Epithelial cell of proximal tubule (primary cell): ENCODE measurements at regions not wholly inside any gene's neighbourhood (a gene's known extent, or its start where the extent isn't known, plus 50 kb on each side); places are given as distances from the start of the nearest gene placed in this dataset.
"Not testable (repeated sequence)": the region's sequence is repeated elsewhere in the genome, so short reads cannot be mapped to it uniquely, and the experiment has no call there.

ENCODE experiments used
- DNase-seq: peaks from one replicate; pipeline ENCODE4 v3.0.0-alpha.2; 2011; ENCODE audit warnings: low read depth
- H3K4me3 ChIP-seq: 2 replicates; pipeline ENCODE4 v1.5.1; 2011; ENCODE audit warnings: low read depth, mild to moderate bottlenecking, low read length
- CTCF ChIP-seq: conservative IDR thresholded peaks from 2 replicates; pipeline ENCODE4 v1.5.1; 2012; ENCODE audit warnings: low read depth, mild to moderate bottlenecking, low read length

DNA sequence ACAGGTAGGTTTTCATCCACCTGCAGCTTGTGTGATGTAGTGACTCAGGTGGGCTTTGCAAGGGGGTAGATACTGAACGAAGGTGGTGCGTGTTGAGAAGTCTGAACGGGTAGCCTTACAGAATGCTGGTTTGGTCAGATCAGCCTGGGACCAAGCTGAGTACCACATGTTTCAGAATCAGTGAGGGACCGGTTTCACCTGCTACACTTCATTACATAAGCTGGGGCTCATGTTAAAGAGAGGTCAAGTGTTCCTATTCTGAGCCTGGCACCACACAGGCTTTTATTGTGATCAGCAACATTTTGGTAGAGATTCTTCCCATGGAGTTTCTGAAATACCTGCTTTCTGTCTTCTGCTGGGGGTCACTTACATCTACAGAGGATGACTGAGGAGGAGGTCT lies 207.4 kb upstream of the EEF2KMT start:
- no peak for DNase-seq
- TF ChIP-seq CTCF: no peak

DNA sequence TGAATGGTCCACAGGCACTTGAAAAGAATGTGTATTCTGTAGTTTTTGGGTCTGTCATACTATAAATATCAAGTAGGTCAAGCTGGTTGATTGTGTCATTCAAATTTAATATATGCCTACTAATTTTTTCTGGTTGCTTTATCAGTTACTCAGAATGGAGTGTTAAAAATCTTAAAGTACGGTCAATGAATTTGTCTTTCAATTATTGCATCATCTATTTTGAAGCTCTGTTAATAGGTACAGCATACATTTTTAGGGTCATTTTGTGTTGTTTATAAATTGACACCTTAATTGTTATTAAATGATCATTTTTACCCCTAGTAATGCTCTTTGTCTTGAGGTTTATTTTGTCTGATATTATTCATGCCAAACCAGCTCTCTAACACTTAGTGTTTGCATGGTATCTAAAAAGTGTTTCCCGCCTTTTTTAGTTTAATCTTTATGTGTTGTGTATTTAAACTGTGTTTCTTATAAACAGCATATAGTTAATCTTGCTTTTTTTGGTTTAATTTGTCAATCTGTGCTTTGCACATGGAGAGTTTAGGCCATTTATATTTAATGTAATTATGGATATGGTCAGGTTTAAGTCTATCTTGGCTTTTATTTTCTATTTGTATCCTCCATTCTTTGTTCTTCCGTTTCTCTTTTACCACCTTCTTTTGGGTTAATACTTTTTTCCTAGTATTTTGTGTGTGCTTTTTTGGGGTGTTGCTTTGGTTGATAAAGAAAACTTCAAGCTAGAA lies 204.9 kb upstream of the EEF2KMT start:
- no peak for DNase-seq
- no peak for TF ChIP-seq CTCF
- H3K4me3 ChIP-seq: no peak overlapping the region

More for the DNA sequence above, 207.4 kb upstream of the EEF2KMT start:
- H3K4me3 ChIP-seq: no peak overlapping the region

DNA sequence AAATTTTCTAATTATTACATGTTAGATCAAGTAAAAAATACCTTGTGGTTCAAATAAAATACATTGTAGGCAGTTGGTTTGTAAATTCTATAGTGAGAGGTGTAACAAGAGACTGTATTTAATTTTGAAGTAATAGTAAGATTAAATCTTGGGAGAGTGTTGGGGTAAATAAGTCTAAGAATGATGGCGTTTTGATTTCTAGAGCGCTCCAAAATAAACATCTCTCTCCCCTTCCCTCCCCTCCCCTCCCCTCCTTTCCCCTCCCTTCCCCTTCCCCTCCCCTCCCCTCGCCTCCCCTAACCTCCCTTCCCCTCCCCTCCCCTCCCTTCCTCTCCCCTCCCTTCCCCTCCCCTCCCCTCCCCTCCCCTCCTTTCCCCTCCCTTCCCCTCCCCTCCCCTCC lies 200.6 kb upstream of the EEF2KMT start:
- no peak overlapping the region for H3K4me3 ChIP-seq
- no peak for DNase-seq
- no peak for TF ChIP-seq CTCF

DNA sequence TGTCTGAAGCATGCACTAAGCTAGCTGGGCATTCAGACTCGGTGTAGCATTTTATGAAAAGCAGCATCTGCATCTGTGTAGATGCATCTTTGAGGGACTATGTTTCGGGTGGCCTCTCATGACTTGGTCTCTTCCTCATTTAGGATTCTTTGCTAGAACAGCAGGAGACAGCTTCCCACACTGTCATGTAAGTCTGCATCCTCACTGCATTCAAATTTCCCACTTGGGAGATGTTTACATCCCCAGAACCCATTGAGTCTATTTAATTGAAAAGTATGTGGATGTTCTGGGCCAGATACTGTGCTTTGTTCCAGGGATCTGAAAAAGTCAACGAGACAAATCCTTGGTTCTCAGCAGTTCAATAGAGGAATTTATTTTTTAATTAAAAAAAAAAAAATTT lies 198.6 kb upstream of the EEF2KMT start:
- DNase-seq: no peak
- no peak overlapping the region for H3K4me3 ChIP-seq
- TF ChIP-seq CTCF: no peak

- DNase-seq, H3K4me3 ChIP-seq: not testable (repeated sequence)
These were observed 197.7 kb upstream of the EEF2KMT start for GRCh38 chr16:5295304-5295703.

- not testable (repeated sequence) for DNase-seq
These were observed 184.6 kb upstream of the EEF2KMT start for GRCh38 chr16:5282152-5282551.

GRCh38 chr16:5257462-5257861 lies 159.9 kb upstream of the EEF2KMT start:
- DNase-seq: no peak
- TF ChIP-seq CTCF: no peak
- H3K4me3 ChIP-seq: no peak overlapping the region

More at GRCh38 chr16:5282152-5282551, 184.6 kb upstream of the EEF2KMT start:
- H3K4me3 ChIP-seq: not testable (repeated sequence)

GRCh38 chr16:5252791-5253190 lies 155.2 kb upstream of the EEF2KMT start:
- TF ChIP-seq CTCF: no peak
- H3K4me3 ChIP-seq: no peak overlapping the region
- no peak for DNase-seq

- not testable (repeated sequence) for DNase-seq, H3K4me3 ChIP-seq
These were observed 149.8 kb upstream of the EEF2KMT start for GRCh38 chr16:5247403-5247802.

- H3K4me3 ChIP-seq, DNase-seq: not testable (repeated sequence)
These were observed 142.7 kb upstream of the EEF2KMT start for GRCh38 chr16:5240278-5240626.
